Transverse colon (tissue), 4 donors: ENCODE measurements at regions not wholly inside any gene's neighbourhood (a gene's known extent, or its start where the extent isn't known, plus 50 kb on each side); places are given as distances from the start of the nearest gene placed in this dataset.
A peak's percentile ranks its signal among the peaks of the same experiment; 100 is the strongest.
"Not testable (repeated sequence)": the region's sequence is repeated elsewhere in the genome, so short reads cannot be mapped to it uniquely, and the experiment has no call there.

Experiments
- DNase-seq: peaks from one replicate; pipeline ENCODE4 v3.0.0-alpha.2; 2019
- H3K27ac ChIP-seq, 4 donors: fragments of 200-600 bp; sonication (generic); 2 replicates each; pipeline ENCODE4 v1.5.1; 2016 to 2018; ENCODE audit warnings: inconsistent platforms in 4 of 4
- H3K27me3 ChIP-seq: fragments of 200-600 bp; sonication (generic); 2 replicates; pipeline ENCODE4 v1.5.1; 2017; ENCODE audit warnings: inconsistent platforms
- H3K36me3 ChIP-seq, 4 donors: fragments of 200-600 bp; sonication (generic); 2 replicates each; pipeline ENCODE4 v1.5.1; 2017 to 2019; ENCODE audit warnings: inconsistent platforms in 4 of 4
- H3K4me1 ChIP-seq, 4 donors: fragments of 200-600 bp; sonication (generic); 2 replicates each; pipeline ENCODE4 v1.5.1; 2017 to 2020; ENCODE audit warnings: inconsistent platforms in 4 of 4
- H3K4me3 ChIP-seq, 4 donors: fragments of 200-600 bp; sonication (generic); 1 replicate in 1 of 4; 2 replicates in 3 of 4; pipeline versions ENCODE4 v1.5.1 to v1.6.1; 2017 to 2019; ENCODE audit warnings: inconsistent platforms in 4 of 4
- H3K9me3 ChIP-seq, 2 donors: fragments of 200-600 bp; sonication (generic); 2 replicates each; pipeline ENCODE4 v1.5.1; 2017 to 2019; ENCODE audit warnings: inconsistent platforms in 2 of 2
- EP300 ChIP-seq: sonication (generic); formaldehyde crosslinking; IDR thresholded peaks from one replicate; pipeline ENCODE4 v1.6.1; 2017; ENCODE audit warnings: antibody characterized with exemption, low read depth
- POLR2A ChIP-seq: fragments of 450-650 bp; IDR thresholded peaks from one replicate; pipeline ENCODE4 v1.6.1; 2016; ENCODE audit warnings: antibody characterized with exemption, mild to moderate bottlenecking, moderate library complexity
- POLR2AphosphoS5 ChIP-seq, 3 donors: sonication (generic); formaldehyde crosslinking; IDR thresholded peaks; one replicate each; pipeline ENCODE4 v1.6.1; 2016; ENCODE audit warnings: antibody characterized with exemption in 3 of 3
- WGBS, 2 donors: methylation state at CpG; one replicate each; pipeline ENCODE4 v1.1.5; 2018; ENCODE audit warnings: low coverage in 1 of 2; 5-methylcytosine and 5-hydroxymethylcytosine counted together
- in situ Hi-C, 4 donors: fragments of 200-750 bp; cut with MboI; loops; one replicate each; pipeline versions ENCODE4 v1.15.0 to v1.15.1; 2017; ENCODE audit warnings: low sequenced_read_pairs in 3 of 4, low pct_ligation_motif_present in 1 of 4, low pct_unique_long_range_greater_than_20kb in 1 of 4
- intact Hi-C: fragments of 100-400 bp; cut with DNase I; formaldehyde crosslinking; loops from one replicate; pipeline ENCODE4 v1.15.1; 2023; ENCODE audit warnings: low total_unique reads
- TF ChIP-seq, protein P1 (sequence below), 5 experiments: fragments of 200-600 bp in 3 of 5; fragments of 450-650 bp in 2 of 5; sonication (generic) in 3 of 5; IDR thresholded peaks; 1 replicate in 2 of 5; 2 replicates in 3 of 5; pipeline ENCODE4 v1.5.1; 2016 to 2017; ENCODE audit warnings: antibody characterized with exemption in 5 of 5, inconsistent platforms in 3 of 5, mild to moderate bottlenecking in 2 of 5, moderate library complexity in 1 of 5

DNA sequence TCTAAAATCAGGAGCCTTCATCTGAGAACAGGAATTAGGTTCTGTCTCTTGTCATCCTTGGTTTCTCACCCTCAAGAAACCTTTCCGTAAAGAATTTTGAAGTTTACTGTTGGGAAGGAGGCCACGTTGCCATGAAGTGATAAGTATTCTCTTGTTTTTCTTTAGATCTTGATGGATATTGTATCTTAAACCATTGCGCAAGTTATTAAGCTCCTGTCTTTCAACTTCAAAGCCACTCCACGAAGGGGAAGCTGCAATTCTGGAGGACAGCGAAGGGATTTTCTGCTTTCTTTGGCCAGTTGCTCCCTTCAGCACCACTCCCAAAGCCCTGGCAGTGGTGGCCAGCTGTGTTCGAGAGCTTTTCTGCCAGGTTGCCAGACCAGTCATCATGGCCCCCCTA lies 198.1 kb upstream of the EXOC2 start:
- no peak overlapping the region for H3K4me3 ChIP-seq
- no peak for TF ChIP-seq EP300
- no peak for TF ChIP-seq POLR2A
- TF ChIP-seq, protein P1, sequence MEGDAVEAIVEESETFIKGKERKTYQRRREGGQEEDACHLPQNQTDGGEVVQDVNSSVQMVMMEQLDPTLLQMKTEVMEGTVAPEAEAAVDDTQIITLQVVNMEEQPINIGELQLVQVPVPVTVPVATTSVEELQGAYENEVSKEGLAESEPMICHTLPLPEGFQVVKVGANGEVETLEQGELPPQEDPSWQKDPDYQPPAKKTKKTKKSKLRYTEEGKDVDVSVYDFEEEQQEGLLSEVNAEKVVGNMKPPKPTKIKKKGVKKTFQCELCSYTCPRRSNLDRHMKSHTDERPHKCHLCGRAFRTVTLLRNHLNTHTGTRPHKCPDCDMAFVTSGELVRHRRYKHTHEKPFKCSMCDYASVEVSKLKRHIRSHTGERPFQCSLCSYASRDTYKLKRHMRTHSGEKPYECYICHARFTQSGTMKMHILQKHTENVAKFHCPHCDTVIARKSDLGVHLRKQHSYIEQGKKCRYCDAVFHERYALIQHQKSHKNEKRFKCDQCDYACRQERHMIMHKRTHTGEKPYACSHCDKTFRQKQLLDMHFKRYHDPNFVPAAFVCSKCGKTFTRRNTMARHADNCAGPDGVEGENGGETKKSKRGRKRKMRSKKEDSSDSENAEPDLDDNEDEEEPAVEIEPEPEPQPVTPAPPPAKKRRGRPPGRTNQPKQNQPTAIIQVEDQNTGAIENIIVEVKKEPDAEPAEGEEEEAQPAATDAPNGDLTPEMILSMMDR (IDR thresholded peaks at IDR 0.05): no peak
- TF ChIP-seq POLR2AphosphoS5 (IDR thresholded peaks at IDR 0.05): no peak
- no peaks in the 10 kb centered on the region for H3K27me3 ChIP-seq
- H3K27ac ChIP-seq: no peak overlapping the region
- H3K4me1 ChIP-seq: no peaks in the 10 kb centered on the region
- H3K9me3 ChIP-seq: no peaks in the 10 kb centered on the region
- 78 to 79% methylated on average over 5 to 6 of the region's 6 CpGs for WGBS, 2 donors
- DNase-seq: no peak
- H3K36me3 ChIP-seq: no peaks in the 10 kb centered on the region
- intact Hi-C loops: no loop called here
- in situ Hi-C loops: no loop called here

DNA sequence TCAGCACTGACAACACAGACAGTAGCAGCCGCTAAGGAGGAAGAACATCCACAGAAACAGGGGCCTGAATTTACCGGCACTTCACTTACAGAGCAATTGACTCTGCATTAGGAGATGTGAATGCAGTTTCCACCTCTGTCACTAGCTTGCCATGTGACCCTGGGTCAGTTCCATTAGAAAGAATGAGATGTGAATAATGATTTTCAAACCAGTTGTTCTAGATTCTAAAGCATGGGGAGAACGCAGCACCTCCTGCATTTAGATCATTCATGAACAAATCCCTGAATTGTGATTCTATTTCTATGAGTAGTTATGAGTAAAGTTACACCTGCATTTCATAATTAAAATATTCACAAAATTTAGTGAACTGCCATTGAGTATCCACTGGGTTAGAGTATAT lies 197.3 kb upstream of the EXOC2 start:
- in situ Hi-C loops (no loop called here), intact Hi-C loops (no loop called here)
- 93 to 94% methylated on average over 2 to 3 of the region's 3 CpGs for WGBS, 2 donors
- TF ChIP-seq, protein P1 (IDR thresholded peaks at IDR 0.05): no peak
- TF ChIP-seq POLR2AphosphoS5 (IDR thresholded peaks at IDR 0.05): no peak
- TF ChIP-seq POLR2A: no peak
- TF ChIP-seq EP300: no peak
- Histone ChIP-seq H3K4me1 (peaks cover 0 to 4% (median 1%) of the 10 kb centered on the region in 4 donors), H3K27me3 (no peaks in the 10 kb centered on the region), H3K4me3 (no peak overlapping the region), H3K27ac (no peak overlapping the region), H3K36me3 (no peaks in the 10 kb centered on the region), H3K9me3 (no peaks in the 10 kb centered on the region)
- no peak for DNase-seq

DNA sequence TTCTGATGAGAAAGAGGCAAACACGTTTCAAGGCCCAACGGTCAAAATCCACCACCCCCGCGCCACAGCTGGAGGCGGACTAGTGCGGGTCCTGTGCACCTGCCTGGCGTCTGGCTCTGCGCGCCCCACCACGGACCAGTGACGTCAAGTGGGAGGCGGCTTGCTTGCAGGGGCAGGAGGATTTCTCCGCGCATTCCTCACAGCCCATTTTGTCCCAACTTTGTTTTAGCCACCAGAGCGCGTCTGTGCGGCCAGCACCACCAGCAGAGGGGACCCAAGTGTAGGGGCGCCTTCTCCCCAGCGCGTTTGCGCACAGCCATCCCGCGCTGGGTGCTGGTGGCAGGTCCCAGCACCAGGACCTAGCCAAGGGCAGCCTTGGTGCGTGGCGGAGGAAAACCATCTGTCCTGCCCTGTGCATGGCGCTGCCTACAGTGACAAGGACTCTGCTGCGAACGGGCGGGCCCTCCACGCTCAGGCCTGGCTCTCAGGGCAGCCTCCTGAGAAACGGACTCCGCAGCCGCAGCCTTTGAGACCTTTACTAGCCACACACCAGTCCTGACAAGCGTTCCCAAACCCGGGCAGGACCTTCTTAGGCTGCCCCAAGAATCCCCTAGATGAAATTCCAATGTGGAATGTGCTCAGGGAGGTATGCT lies 194.8 kb upstream of the EXOC2 start:
- Histone ChIP-seq H3K36me3 (no peaks in the 10 kb centered on the region), H3K27ac (no peak overlapping the region), H3K27me3 (no peaks in the 10 kb centered on the region), H3K4me1 (peaks cover 0 to 13% (median 11%) of the 10 kb centered on the region in 4 donors), H3K9me3 (no peaks in the 10 kb centered on the region), H3K4me3 (no peak overlapping the region)
- WGBS, 2 donors: 88 to 100% methylated on average over 3 to 33 of the region's 35 CpGs
- in situ Hi-C loops (no loop called here), intact Hi-C loops (no loop called here)
- TF ChIP-seq POLR2AphosphoS5 (IDR thresholded peaks at IDR 0.05) (no peak), POLR2A (no peak), EP300 (no peak)
- TF ChIP-seq, protein P1 (IDR thresholded peaks at IDR 0.05): no peak
- DNase-seq: no peak

DNA sequence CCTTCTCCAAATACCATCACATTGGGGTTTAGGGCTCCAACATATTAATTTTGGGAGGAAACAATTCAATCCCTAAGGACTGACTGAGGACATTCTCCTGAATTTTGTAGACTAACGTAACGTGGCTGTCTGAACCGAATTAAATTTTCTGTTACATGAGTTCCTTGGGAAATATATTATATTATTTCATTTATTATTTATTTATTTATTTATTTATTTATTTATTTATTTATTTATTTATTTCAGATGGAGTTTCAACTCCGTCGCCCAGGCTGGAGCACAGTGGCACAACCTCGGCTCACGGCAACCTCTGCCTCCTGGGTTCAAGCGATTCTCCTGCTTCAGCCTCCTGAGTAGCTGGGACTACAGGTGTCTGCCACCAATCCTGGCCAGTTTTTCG lies 193.2 kb upstream of the EXOC2 start:
- WGBS, 2 donors: 77 to 95% methylated on average over 3 to 9 of the region's 9 CpGs
- in situ Hi-C loops, H3K36me3 ChIP-seq, H3K27me3 ChIP-seq, intact Hi-C loops, H3K27ac ChIP-seq, H3K9me3 ChIP-seq, DNase-seq, H3K4me3 ChIP-seq: not testable (repeated sequence)
- H3K4me1 ChIP-seq: peaks cover 0 to 13% (median 11%) of the 10 kb centered on the region in 4 donors

DNA sequence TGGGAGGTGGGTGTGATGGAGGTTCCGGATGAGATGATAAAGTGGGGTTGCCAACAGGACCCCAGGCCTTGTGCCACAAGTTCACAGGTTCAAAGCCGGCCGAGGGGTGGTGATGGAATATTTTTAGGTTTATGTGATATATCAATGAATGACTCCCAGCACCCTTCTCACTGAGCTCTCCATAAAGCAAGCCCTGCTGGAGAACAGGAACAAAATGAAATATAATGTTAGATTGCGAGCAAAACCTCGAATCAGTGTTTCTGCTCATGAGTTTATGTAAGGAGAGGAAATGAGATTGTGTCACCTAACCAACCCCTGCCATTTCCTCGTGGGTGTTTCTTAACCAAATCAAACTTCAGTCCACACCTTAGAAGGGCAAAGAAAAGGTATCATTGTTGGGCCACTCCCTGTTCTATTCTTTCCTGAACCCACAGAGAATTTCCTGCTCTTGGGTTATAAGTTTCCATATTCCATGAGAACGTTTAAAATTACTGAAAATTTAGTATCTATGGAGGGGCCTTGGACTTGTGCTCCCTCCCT lies 192.2 kb upstream of the EXOC2 start:
- peak; percentile 35 for DNase-seq
- in situ Hi-C loops: no loop called here
- TF ChIP-seq EP300 (no peak), POLR2A (no peak), POLR2AphosphoS5 (IDR thresholded peaks at IDR 0.05) (no peak)
- TF ChIP-seq, protein P1 (IDR thresholded peaks at IDR 0.05): no peak

More for the DNA sequence above, 192.2 kb upstream of the EXOC2 start:
- 28 to 40% methylated on average over 2 to 7 of the region's 7 CpGs for WGBS, 2 donors
- Histone ChIP-seq H3K36me3 (no peaks in the 10 kb centered on the region), H3K9me3 (no peaks in the 10 kb centered on the region), H3K27ac (peak overlapping the region; percentile 73 to 84 (median 80)), H3K4me1 (peaks cover 0 to 13% (median 11%) of the 10 kb centered on the region in 4 donors), H3K4me3 (no peak overlapping the region), H3K27me3 (no peaks in the 10 kb centered on the region)
- intact Hi-C loops: no loop called here
